ENCODE measurements at regions not wholly inside any gene's neighbourhood (a gene's known extent, or its start where the extent isn't known, plus 50 kb on each side); places are given as distances from the start of the nearest gene placed in this dataset.

GRCh38 chr2:167752734-167753133, 494.7 kb downstream of the STK39 start:
- Histone ChIP-seq H3K9ac (ENCODE audit: insufficient read depth, low read length, poor library complexity, severe bottlenecking) (no peak overlapping the region), H3K4me3 (replicated peaks in 1 of 3; ENCODE audit: low read depth in 2 of 3, low read length in 3 of 3) (no peak overlapping the region), H3K9me3 (replicated peaks in 1 of 2; ENCODE audit: control insufficient read depth in 1 of 2, insufficient read depth in 1 of 2, low read length in 2 of 2) (no peaks in the 10 kb centered on the region), H3K79me2 (ENCODE audit: insufficient read depth, low read length) (no peaks in the 10 kb centered on the region), H3K27me3 (ENCODE audit: control insufficient read depth in 2 of 2, insufficient read depth in 2 of 2, low read length in 2 of 2) (no peaks in the 10 kb centered on the region), H2AFZ (ENCODE audit: insufficient read depth, low read depth, low read length, poor library complexity, severe bottlenecking) (no peak overlapping the region), H3K27ac (ENCODE audit: low read depth in 1 of 2, low read length in 2 of 2) (no peak overlapping the region), H3K4me2 (replicated peaks; ENCODE audit: extremely low read depth, low read length, poor library complexity, severe bottlenecking) (no peak overlapping the region), H4K20me1 (ENCODE audit: insufficient read depth, low read length) (no peaks in the 10 kb centered on the region), H3K4me1 (ENCODE audit: control insufficient read depth in 1 of 2, insufficient read depth in 2 of 2, low read length in 2 of 2) (no peaks in the 10 kb centered on the region), H3K36me3 (replicated peaks in 1 of 2; ENCODE audit: control insufficient read depth in 1 of 2, insufficient read depth in 2 of 2, low read length in 2 of 2) (no peaks in the 10 kb centered on the region)
- intact Hi-C loops (cut with micrococcal nuclease) = no loop called here
- Mint-ChIP-seq H3K27me3 (ENCODE audit: low read depth in 3 of 3) (peaks cover 0 to 2% (median 0%) of the 10 kb centered on the region in 3 donors), H3K36me3 (no peaks in the 10 kb centered on the region), H3K4me1 (no peaks in the 10 kb centered on the region), H3K27ac (no peak overlapping the region), H3K9me3 (peaks cover 0 to 5% (median 0%) of the 10 kb centered on the region in 7 donors), H3K4me3 (no peak overlapping the region)
- WGBS (ENCODE audit: insufficient coverage) = 100% methylated on average over 1 of the region's 1 CpG
- no peak for DNase-seq
- TF ChIP-seq CTCF (IDR thresholded peaks at IDR 0.05) = no peak

GRCh38 chr2:167750675-167751074, 496.7 kb downstream of the STK39 start:
- WGBS (ENCODE audit: insufficient coverage) = no CpG with 5 or more reads among the region's 3 CpGs
- no peak overlapping the region for H3K27ac Mint-ChIP-seq
- H3K79me2 ChIP-seq (ENCODE audit: insufficient read depth, low read length) = no peaks in the 10 kb centered on the region
- no peaks in the 10 kb centered on the region for H3K4me1 Mint-ChIP-seq
- no peak overlapping the region for H3K27ac ChIP-seq (ENCODE audit: low read depth in 1 of 2, low read length in 2 of 2)
- H3K36me3 Mint-ChIP-seq = no peaks in the 10 kb centered on the region
- intact Hi-C loops (cut with micrococcal nuclease) = no loop called here
- no peaks in the 10 kb centered on the region for H3K27me3 ChIP-seq (ENCODE audit: control insufficient read depth in 2 of 2, insufficient read depth in 2 of 2, low read length in 2 of 2)
- H3K4me2 ChIP-seq (replicated peaks; ENCODE audit: extremely low read depth, low read length, poor library complexity, severe bottlenecking) = no peak overlapping the region
- H3K27me3 Mint-ChIP-seq (ENCODE audit: low read depth in 3 of 3) = peaks cover 0 to 1% (median 0%) of the 10 kb centered on the region in 3 donors
- H3K4me1 ChIP-seq (ENCODE audit: control insufficient read depth in 1 of 2, insufficient read depth in 2 of 2, low read length in 2 of 2) = no peaks in the 10 kb centered on the region
- H3K4me3 Mint-ChIP-seq = no peak overlapping the region
- H3K9me3 Mint-ChIP-seq = peaks cover 0 to 5% (median 0%) of the 10 kb centered on the region in 7 donors
- H3K36me3 ChIP-seq (replicated peaks in 1 of 2; ENCODE audit: control insufficient read depth in 1 of 2, insufficient read depth in 2 of 2, low read length in 2 of 2) = no peaks in the 10 kb centered on the region
- no peaks in the 10 kb centered on the region for H4K20me1 ChIP-seq (ENCODE audit: insufficient read depth, low read length)
- H3K9ac ChIP-seq (ENCODE audit: insufficient read depth, low read length, poor library complexity, severe bottlenecking) = no peak overlapping the region
- TF ChIP-seq CTCF (IDR thresholded peaks at IDR 0.05) = no peak
- no peak overlapping the region for H3K4me3 ChIP-seq (replicated peaks in 1 of 3; ENCODE audit: low read depth in 2 of 3, low read length in 3 of 3)
- DNase-seq = no peak
- no peak overlapping the region for H2AFZ ChIP-seq (ENCODE audit: insufficient read depth, low read depth, low read length, poor library complexity, severe bottlenecking)
- no peaks in the 10 kb centered on the region for H3K9me3 ChIP-seq (replicated peaks in 1 of 2; ENCODE audit: control insufficient read depth in 1 of 2, insufficient read depth in 1 of 2, low read length in 2 of 2)

Measured in CD14-positive monocyte (primary cell).